Ishikawa (cell line): ENCODE measurements at regions not wholly inside any gene's neighbourhood (a gene's known extent, or its start where the extent isn't known, plus 50 kb on each side); places are given as distances from the start of the nearest gene placed in this dataset.

Experiments used
- CEBPB ChIP-seq: IDR thresholded peaks from 2 replicates; pipeline ENCODE4 v1.6.1; 2012
- CREB1 ChIP-seq: IDR thresholded peaks from 2 replicates; pipeline ENCODE4 v1.6.1; 2012; ENCODE audit warnings: low read depth
- EGR1 ChIP-seq: IDR thresholded peaks from 2 replicates; pipeline ENCODE4 v1.6.1; 2012
- EP300 ChIP-seq: IDR thresholded peaks from 2 replicates; pipeline ENCODE4 v1.6.1; 2012; ENCODE audit warnings: borderline replicate concordance
- FOXM1 ChIP-seq: IDR thresholded peaks from 2 replicates; pipeline ENCODE4 v1.6.1; 2012; ENCODE audit warnings: low read depth, borderline replicate concordance
- NFIC ChIP-seq: IDR thresholded peaks from 2 replicates; pipeline ENCODE4 v1.6.1; 2012
- RAD21 ChIP-seq: IDR thresholded peaks from 2 replicates; pipeline ENCODE4 v1.6.1; 2012; ENCODE audit warnings: low read depth
- TAF1 ChIP-seq: IDR thresholded peaks from 2 replicates; pipeline ENCODE4 v1.6.1; 2012; ENCODE audit warnings: low read depth, mild to moderate bottlenecking
- TCF12 ChIP-seq: IDR thresholded peaks from 2 replicates; pipeline ENCODE4 v1.6.1; 2012; ENCODE audit warnings: low read depth
- TEAD4 ChIP-seq: IDR thresholded peaks from 2 replicates; pipeline ENCODE4 v1.6.1; 2012
- YY1 ChIP-seq: IDR thresholded peaks from 2 replicates; pipeline ENCODE4 v1.6.1; 2012; ENCODE audit warnings: low read depth
- ZBTB7A ChIP-seq: IDR thresholded peaks from 2 replicates; pipeline ENCODE4 v1.6.1; 2012; ENCODE audit warnings: low read depth
- TF ChIP-seq, protein P1 (sequence below): IDR thresholded peaks from 2 replicates; pipeline ENCODE4 v1.6.1; 2012; ENCODE audit warnings: low read depth, mild to moderate bottlenecking
- TF ChIP-seq, protein P2 (sequence below): IDR thresholded peaks from 2 replicates; pipeline ENCODE4 v1.6.1; 2012
- TF ChIP-seq, protein P3 (sequence below): IDR thresholded peaks from 2 replicates; pipeline ENCODE4 v1.6.1; 2012

DNA sequence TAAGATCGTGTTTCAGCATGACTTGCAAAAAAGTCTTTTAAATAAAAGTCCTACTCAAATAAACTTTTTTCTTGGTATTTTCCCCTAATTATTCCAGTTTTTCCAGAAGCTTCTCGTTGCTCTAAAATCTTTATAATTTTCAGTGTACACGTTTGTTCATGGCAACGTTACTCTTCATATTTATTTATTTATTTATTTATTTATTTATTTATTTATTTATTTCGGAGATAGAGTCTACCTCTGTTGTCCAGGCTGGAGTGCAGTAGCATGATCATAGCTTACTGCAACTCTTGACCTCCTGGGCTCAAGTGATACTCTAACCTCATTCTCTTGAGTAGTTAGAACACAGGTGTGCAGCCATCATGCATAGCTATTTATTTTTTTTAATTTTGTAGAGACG lies 438.3 kb upstream of the MDGA2 start:
- no peak for TF ChIP-seq TCF12
- no peak for TF ChIP-seq CEBPB
- no peak for TF ChIP-seq FOXM1

DNA sequence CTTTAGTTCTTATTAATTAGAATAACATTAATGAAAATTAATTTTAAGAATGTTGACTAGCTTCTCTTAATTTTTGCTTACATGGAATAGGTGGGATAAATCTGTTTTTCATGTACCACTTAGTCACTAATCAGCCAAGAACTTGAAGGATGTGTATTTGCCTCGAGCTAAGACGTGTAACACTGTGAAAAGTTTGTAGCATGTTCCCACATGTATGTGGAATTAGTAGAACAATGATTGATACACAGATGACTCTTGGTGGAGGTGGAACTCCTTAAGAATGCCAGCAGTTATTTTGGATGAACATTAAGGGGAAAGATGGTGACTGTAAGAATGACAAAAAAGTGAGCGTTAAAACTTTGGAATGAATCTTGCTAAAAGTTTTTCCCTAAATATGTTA lies 435.7 kb upstream of the MDGA2 start:
- TF ChIP-seq EP300 (no peak), RAD21 (no peak), ZBTB7A (no peak), CEBPB (no peak), YY1 (no peak), EGR1 (no peak), TAF1 (no peak), TCF12 (no peak), FOXM1 (no peak), TEAD4 (no peak), NFIC (no peak), CREB1 (no peak)
- TF ChIP-seq, protein P1, sequence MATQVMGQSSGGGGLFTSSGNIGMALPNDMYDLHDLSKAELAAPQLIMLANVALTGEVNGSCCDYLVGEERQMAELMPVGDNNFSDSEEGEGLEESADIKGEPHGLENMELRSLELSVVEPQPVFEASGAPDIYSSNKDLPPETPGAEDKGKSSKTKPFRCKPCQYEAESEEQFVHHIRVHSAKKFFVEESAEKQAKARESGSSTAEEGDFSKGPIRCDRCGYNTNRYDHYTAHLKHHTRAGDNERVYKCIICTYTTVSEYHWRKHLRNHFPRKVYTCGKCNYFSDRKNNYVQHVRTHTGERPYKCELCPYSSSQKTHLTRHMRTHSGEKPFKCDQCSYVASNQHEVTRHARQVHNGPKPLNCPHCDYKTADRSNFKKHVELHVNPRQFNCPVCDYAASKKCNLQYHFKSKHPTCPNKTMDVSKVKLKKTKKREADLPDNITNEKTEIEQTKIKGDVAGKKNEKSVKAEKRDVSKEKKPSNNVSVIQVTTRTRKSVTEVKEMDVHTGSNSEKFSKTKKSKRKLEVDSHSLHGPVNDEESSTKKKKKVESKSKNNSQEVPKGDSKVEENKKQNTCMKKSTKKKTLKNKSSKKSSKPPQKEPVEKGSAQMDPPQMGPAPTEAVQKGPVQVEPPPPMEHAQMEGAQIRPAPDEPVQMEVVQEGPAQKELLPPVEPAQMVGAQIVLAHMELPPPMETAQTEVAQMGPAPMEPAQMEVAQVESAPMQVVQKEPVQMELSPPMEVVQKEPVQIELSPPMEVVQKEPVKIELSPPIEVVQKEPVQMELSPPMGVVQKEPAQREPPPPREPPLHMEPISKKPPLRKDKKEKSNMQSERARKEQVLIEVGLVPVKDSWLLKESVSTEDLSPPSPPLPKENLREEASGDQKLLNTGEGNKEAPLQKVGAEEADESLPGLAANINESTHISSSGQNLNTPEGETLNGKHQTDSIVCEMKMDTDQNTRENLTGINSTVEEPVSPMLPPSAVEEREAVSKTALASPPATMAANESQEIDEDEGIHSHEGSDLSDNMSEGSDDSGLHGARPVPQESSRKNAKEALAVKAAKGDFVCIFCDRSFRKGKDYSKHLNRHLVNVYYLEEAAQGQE: no peak
- TF ChIP-seq, protein P2, sequence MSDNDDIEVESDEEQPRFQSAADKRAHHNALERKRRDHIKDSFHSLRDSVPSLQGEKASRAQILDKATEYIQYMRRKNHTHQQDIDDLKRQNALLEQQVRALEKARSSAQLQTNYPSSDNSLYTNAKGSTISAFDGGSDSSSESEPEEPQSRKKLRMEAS: no peak
- TF ChIP-seq, protein P3, sequence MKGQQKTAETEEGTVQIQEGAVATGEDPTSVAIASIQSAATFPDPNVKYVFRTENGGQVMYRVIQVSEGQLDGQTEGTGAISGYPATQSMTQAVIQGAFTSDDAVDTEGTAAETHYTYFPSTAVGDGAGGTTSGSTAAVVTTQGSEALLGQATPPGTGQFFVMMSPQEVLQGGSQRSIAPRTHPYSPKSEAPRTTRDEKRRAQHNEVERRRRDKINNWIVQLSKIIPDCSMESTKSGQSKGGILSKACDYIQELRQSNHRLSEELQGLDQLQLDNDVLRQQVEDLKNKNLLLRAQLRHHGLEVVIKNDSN: no peak

DNA sequence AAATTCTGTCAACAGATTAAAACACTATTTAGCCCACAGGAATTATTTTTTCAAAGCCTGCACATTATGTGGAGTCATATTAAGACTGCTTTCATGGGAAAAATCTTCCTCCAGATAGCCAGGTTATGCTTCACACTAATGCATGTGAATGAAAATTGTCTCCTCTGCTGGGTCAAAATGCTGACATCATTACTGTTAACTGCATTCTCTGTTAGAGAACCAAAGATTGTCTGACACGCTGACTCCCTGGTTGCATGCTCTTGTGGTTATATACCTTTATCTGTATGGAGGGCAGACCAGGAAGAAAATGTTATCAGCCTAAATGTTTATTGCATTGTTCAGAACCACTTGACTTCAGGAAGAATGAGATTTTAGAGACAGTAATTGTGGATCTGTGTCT lies 432.2 kb upstream of the MDGA2 start:
- no peak for TF ChIP-seq CREB1
- no peak for TF ChIP-seq FOXM1
- TF ChIP-seq TAF1: no peak

DNA sequence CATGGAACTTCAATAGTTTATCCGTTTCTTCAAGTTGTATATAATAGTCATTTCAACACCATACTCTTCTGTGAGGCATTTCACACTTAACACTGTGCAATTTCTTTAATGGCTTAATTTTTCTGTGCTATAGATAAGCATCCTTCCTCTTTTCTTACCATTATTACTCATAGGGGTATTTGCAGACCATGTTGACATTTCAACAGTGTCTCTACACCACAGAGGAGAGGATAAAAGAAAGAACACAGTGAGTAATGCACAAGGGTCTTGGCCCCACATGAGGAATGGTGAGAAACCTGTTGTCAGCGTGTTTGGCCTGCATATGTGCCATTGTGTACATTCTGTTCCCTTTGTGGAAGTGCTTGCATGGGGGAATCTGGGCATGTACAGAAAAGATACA lies 421.5 kb upstream of the MDGA2 start:
- TF ChIP-seq EGR1 (no peak), TEAD4 (no peak), TAF1 (no peak), CEBPB (no peak), ZBTB7A (no peak)
- TF ChIP-seq, protein P1: no peak
- TF ChIP-seq, protein P3: no peak
- TF ChIP-seq, protein P2: no peak

DNA sequence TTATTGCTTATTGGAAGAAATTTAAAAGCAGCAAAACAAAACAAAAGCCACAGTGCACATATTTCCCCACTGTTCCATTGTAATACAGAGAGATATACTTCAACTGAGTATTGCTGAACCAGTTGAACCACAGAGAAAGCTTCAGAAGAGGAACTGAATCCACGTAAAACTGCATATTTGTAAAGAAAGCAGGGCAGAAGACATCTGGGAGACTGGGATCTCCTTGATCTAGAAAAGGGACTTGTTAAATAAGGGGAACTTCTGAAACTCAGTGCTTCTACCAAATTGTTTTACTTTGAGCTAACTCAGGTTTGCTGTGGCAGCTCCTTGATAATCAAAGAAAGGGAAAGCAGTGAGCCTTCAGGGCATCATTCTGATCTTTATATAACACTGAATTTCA lies 411.1 kb upstream of the MDGA2 start:
- TF ChIP-seq FOXM1: no peak
- no peak for TF ChIP-seq TAF1
- TF ChIP-seq, protein P2: no peak
- no peak for TF ChIP-seq TEAD4
- TF ChIP-seq RAD21: no peak
- TF ChIP-seq, protein P3: no peak

DNA sequence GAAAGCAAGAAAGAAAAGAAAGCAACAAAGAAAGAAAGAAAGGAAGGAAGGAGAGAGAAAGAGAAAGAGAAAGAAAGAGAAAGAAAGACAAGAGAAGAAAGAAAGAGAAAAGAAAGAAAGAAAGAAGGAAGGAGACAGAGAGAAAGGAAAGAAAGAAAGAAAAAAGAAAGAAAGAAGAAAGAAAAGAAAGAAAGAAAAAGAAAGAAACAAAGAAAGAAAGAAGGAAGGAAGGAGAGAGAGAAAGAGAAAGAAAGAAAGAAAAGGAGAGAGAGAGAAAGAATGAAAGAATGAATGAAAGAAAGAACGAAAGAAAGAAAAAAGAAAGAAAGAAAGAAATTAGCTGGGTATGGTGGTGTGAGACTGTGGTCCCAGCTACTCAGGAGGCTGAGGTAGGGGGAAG lies 400.1 kb upstream of the MDGA2 start:
- no peak for TF ChIP-seq TEAD4
- TF ChIP-seq CEBPB: no peak
- TF ChIP-seq TAF1: no peak
- TF ChIP-seq, protein P1: no peak
- TF ChIP-seq CREB1: no peak
- TF ChIP-seq, protein P2: no peak
- TF ChIP-seq FOXM1: no peak
- TF ChIP-seq YY1: no peak
- TF ChIP-seq ZBTB7A: no peak
- TF ChIP-seq NFIC: no peak
- TF ChIP-seq, protein P3: no peak
- no peak for TF ChIP-seq RAD21
- no peak for TF ChIP-seq TCF12
- TF ChIP-seq EP300: no peak
- TF ChIP-seq EGR1: no peak
